ENCODE measurements at regions not wholly inside any gene's neighbourhood (a gene's known extent, or its start where the extent isn't known, plus 50 kb on each side); places are given as distances from the start of the nearest gene placed in this dataset.

GRCh38 chr7:12741951-12742575 is 54.6 kb downstream of the ARL4A start:
- no peak for DNase-seq (ENCODE audit: low read depth in 3 of 3, low spot score in 2 of 3)

- no peak for DNase-seq (ENCODE audit: low read depth in 3 of 3, low spot score in 2 of 3)
Observed at GRCh38 chr7:12746211-12746610, 58.8 kb downstream of the ARL4A start.

DNA sequence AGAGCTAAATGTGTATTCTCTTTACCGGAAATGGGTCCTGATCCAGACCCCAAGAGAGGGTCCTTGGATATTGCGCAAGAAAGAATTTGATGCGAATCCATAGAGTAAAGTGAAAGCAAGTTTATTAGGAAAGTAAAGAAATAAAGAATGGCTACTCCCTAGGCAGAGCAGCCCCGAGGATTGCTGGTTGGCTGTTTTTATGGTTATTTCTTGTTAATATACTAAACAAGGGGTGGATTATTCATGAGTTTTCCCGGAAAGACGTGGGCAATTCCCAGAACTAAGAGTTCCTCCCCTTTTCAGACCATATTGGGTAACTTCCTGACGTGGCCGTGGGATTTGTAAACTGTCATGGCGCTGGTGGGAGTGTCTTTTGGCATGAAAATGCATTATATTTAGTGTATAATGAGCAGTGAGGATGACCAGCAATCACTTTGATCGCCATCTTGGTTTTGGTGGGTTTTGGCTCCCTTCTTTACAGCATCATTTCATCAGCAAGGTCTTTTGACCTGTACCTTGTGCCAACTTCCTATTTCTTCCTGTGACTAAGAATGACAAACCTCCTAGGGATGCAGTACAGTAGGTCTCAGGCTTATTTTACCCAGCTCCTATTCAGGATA is 60.4 kb downstream of the ARL4A start:
- no peak for DNase-seq (ENCODE audit: low read depth in 3 of 3, low spot score in 2 of 3)

DNA sequence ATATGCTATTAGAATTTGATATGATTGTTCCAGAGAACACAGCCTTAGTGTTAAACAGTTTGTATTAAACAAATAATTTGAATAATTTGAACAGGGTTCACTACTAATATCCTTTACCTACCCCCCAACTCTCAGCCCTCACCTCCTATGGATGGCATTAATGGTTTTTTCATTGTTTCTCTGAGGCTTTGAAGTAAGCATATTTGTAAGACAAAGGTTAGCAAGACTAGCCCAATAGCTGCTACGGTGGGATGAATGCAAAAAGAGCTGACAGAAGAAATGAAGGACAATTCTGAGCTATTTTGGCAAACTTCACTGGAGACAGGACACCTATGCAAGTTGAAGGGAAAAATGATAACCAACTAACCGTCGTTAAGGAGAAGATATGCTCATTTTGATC is 61.6 kb downstream of the ARL4A start:
- DNase-seq (ENCODE audit: low read depth in 3 of 3, low spot score in 2 of 3), result no peak

GRCh38 chr7:12749746-12750145 is 62.3 kb downstream of the ARL4A start:
- no peak for DNase-seq (ENCODE audit: low read depth in 3 of 3, low spot score in 2 of 3)

GRCh38 chr7:12751764-12752163 is 64.3 kb downstream of the ARL4A start:
- no peak for DNase-seq (ENCODE audit: low read depth in 3 of 3, low spot score in 2 of 3)

GRCh38 chr7:12754179-12754578 is 66.7 kb downstream of the ARL4A start:
- DNase-seq (ENCODE audit: low read depth in 3 of 3, low spot score in 2 of 3), result no peak

DNA sequence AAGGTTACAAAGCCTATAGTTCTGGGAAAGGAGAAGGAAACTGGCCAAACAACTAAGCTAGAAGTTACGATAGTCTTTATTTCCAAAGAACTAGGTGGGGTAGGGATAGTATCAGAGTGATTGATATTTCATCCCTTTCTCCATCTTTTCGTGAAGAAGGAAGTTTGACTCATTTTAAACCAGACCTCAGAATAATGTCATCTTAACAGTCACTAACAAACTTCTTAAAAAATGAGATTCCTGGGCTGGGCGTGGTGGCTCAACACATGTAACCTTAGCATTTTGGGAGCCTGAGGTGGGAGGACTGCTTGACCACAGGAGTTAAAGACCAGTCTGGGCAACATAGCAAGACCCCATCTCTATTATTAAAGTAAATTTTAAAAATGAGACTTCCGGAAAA is 69.4 kb downstream of the ARL4A start:
- DNase-seq (ENCODE audit: low read depth in 3 of 3, low spot score in 2 of 3), result no peak

DNA sequence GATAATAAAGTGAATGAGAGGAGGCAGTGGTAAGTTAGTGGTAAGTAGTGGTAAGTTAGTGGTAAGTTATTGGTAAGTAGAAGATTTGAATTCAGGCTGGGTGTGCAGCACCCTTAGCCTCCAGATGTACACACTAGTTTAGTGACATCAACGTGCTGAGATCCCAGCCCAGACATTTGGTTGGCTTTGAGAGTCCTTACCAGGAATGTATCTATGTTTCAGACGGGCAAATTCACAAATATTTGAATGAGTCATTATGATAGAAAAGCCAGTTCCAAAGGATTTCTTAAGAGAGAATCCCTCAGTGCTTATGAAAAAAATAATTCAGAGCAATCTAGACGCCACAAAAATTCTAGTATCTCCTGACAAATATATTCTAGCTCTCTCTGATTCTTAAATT is 70.0 kb downstream of the ARL4A start:
- DNase-seq (ENCODE audit: low read depth in 3 of 3, low spot score in 2 of 3), result no peak

DNA sequence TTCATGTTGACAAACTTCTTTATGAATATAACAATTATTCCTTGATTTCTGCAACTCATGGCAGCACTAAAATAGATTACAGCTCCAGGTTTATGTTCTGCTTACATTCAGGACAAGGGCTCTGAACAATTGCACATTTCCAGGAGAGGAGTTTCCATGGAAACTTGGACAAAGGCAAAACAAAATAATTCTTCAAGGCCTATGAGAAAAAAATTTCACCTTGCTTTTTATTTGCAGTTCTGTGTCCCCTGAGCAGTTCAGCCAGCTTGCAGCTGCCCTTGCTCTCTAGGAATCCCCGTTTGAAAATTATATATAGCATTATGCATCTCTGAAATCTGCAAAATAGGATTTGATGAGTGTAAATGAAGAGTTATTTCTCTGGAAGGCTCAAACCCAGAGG is 71.7 kb downstream of the ARL4A start:
- DNase-seq (ENCODE audit: low read depth in 3 of 3, low spot score in 2 of 3), result no peak

GRCh38 chr7:12761111-12761510 is 73.7 kb downstream of the ARL4A start:
- DNase-seq (ENCODE audit: low read depth in 3 of 3, low spot score in 2 of 3), result no peak

GRCh38 chr7:12761691-12762090 is 74.3 kb downstream of the ARL4A start:
- DNase-seq (ENCODE audit: low read depth in 3 of 3, low spot score in 2 of 3), result no peak

- no peak for DNase-seq (ENCODE audit: low read depth in 3 of 3, low spot score in 2 of 3)
Observed at GRCh38 chr7:12764458-12764891, 77.0 kb downstream of the ARL4A start.

DNA sequence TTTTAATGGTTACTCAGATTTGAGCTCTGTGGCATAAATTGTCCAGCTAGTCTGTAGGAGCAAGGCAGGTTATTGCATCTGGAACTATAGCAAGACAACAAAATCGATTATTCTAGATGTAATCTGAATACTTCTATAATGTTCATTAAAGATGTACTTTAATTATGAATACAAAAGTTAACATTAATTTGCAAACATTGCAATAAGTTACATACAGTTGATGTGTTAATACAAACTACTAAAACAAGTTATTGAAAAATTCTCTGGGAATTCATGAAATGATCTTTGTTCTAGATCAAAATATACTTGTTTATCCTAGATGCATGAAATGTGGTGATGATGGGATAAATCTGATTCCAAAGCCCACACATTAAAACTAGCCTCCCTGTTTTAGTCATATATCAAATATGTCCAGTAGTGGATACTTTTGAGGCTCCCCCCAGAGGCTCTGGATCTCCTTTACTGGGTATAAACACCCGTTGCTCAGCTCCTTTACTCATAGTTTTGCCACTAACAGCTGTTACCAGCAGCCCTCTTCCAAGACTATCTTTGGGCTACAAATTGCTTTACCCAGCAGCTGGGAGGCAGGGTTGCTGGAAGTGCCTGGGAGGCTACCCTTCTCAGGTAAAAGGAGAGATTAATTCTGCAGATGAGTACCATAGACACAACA is 78.1 kb downstream of the ARL4A start:
- no peak for DNase-seq (ENCODE audit: low read depth in 3 of 3, low spot score in 2 of 3)

DNA sequence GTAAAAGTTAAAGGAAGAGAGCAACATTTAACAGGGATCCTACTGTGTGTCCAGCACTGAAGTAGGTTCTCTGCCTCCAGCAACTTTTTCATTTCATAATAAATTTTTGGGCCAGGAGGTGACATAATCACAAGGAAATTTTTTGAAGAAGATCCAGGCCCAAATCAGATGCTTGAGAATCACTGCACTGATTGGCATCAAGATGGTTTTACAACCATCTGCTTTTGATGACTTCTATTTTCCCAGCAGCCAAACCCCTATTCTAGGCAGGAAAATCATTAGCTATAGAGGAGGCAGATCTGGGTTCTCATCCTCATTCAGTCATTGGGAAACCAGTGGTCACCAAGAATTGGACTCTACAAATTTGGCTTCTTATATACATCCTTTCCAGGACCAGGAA is 79.0 kb downstream of the ARL4A start:
- no peak for DNase-seq (ENCODE audit: low read depth in 3 of 3, low spot score in 2 of 3)

DNA sequence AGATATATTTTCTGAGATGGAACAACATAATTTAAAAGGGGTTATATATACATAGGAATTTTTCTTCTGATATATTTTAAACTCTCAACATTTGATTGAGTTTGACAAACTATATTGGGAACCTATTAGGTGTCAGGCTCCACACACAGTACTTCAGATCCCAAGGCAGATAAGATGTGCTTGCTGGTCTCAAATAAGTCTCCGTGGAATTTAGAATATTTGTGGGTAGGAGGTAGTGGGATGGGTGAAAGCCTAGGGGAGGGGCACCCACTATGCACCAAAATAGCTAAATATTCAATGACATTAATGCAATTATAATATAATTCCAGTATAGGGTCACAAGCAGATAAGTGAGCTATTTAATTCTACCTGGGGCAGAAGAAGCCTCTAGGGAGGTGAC is 81.5 kb downstream of the ARL4A start:
- DNase-seq (ENCODE audit: low read depth in 3 of 3, low spot score in 2 of 3), result no peak

GRCh38 chr7:12769444-12769843 is 82.0 kb downstream of the ARL4A start:
- no peak for DNase-seq (ENCODE audit: low read depth in 3 of 3, low spot score in 2 of 3)

DNA sequence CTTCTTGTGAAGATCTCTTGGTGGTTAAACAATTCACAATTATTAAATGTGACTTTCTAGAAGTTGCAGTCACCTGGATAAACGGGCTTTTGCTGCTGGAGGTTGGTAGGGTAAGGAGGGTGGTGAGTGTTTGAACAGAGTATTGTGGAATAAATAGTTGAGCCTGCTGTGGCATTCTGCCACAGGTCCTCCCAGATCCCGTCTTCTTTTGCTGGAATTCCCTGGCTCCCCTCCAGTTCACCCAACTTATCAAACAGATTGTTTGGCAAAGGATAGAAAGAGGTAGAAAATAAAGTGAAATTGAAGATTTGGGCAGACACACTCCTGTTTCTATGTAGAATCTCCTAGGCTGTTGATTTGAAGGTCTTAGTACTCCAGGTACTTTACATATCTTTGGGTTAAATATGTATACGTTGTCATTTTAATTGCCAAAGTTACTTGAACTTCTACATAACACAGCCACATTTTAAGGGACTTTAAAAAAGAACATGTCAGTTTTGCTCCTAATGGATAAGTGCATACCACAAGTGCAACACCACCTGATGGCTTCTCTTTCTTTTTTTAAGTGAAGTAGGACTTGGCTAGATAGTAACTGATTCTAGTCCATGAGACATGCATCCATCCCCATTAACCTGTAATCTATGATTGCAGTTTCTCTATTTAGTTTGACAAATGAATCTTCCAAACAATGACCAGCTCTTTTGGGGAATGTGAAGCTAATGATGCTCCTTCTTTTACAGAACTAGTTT is 83.0 kb downstream of the ARL4A start:
- DNase-seq (ENCODE audit: low read depth in 3 of 3, low spot score in 2 of 3), result no peak

DNA sequence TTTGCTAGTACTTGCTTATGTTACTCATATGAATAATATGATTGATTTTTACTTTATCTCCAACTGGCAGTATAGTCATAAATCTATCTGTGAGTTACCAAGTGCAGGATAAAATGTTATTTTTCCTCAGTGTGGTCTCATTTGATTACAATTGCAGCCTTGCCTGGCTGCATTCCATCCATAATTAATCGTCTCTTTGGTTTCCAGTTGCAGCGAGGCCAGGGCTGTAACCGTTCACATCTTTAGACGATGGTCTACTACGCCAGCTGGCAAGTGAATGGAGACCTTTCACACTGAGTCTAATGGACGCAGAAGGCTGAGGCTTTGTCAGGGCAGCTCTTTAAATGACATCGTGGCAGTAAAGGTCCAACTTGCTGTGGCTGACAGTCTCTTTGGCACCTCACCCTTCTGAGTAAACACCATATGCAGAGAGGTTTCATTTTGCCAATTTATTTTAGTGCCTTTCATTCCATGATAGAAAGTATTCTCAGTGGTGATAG is 84.0 kb downstream of the ARL4A start:
- DNase-seq (ENCODE audit: low read depth in 3 of 3, low spot score in 2 of 3), result peak; percentile 40 to 53 (median 45)

- DNase-seq (ENCODE audit: low read depth in 3 of 3, low spot score in 2 of 3), result no peak
Observed at GRCh38 chr7:12772768-12773167, 85.3 kb downstream of the ARL4A start.

- DNase-seq (ENCODE audit: low read depth in 3 of 3, low spot score in 2 of 3), result no peak
Observed at GRCh38 chr7:12777257-12777656, 89.8 kb downstream of the ARL4A start.
